ENCODE measurements at regions not wholly inside any gene's neighbourhood (a gene's known extent, or its start where the extent isn't known, plus 50 kb on each side); places are given as distances from the start of the nearest gene placed in this dataset.
"Not testable (repeated sequence)": the region's sequence is repeated elsewhere in the genome, so short reads cannot be mapped to it uniquely, and the experiment has no call there.

- no peak overlapping the region for H3K27ac ChIP-seq (ENCODE audit: low read depth, low read length)
- H3K9me2 ChIP-seq (replicated peaks; ENCODE audit: insufficient read depth, low read length): no peaks in the 10 kb centered on the region
- no peaks in the 10 kb centered on the region for H3K79me2 ChIP-seq (ENCODE audit: insufficient read depth, low read length)
- no peak overlapping the region for H3K9ac ChIP-seq (ENCODE audit: low read length)
- H3K36me3 ChIP-seq (ENCODE audit: low read length): no peaks in the 10 kb centered on the region
- H3K27me3 ChIP-seq (ENCODE audit: low read length): no peaks in the 10 kb centered on the region
- no peaks in the 10 kb centered on the region for H3F3A ChIP-seq (ENCODE audit: insufficient read depth)
- no peak for TF ChIP-seq EZH2phosphoT487 (conservative IDR thresholded peaks at IDR 0.05; ENCODE audit: low read length)
- H3K4me3 ChIP-seq (ENCODE audit: insufficient read depth, low read length, poor library complexity, severe bottlenecking): no peak overlapping the region
- no peak overlapping the region for H3K4me2 ChIP-seq (ENCODE audit: low read depth, low read length, poor library complexity, severe bottlenecking)
- H3K9me3 ChIP-seq (ENCODE audit: insufficient read depth, low read length): no peaks in the 10 kb centered on the region
- H2AFZ ChIP-seq (ENCODE audit: low read depth, low read length, severe bottlenecking): no peak overlapping the region
- H4K20me1 ChIP-seq (ENCODE audit: low read depth, low read length): no peaks in the 10 kb centered on the region
Measured at GRCh38 chr2:95719473-95720060, 127.8 kb downstream of the TRIM43 start.

- Histone ChIP-seq H3F3A (ENCODE audit: insufficient read depth) (no peaks in the 10 kb centered on the region), H3K4me3 (ENCODE audit: insufficient read depth, low read length, poor library complexity, severe bottlenecking) (no peak overlapping the region), H3K27ac (ENCODE audit: low read depth, low read length) (no peak overlapping the region), H2AFZ (ENCODE audit: low read depth, low read length, severe bottlenecking) (no peak overlapping the region), H3K9ac (ENCODE audit: low read length) (no peak overlapping the region), H3K9me3 (ENCODE audit: insufficient read depth, low read length) (no peaks in the 10 kb centered on the region), H3K79me2 (ENCODE audit: insufficient read depth, low read length) (no peaks in the 10 kb centered on the region), H3K4me2 (ENCODE audit: low read depth, low read length, poor library complexity, severe bottlenecking) (no peak overlapping the region), H3K27me3 (ENCODE audit: low read length) (no peaks in the 10 kb centered on the region), H3K36me3 (ENCODE audit: low read length) (no peaks in the 10 kb centered on the region), H4K20me1 (ENCODE audit: low read depth, low read length) (no peaks in the 10 kb centered on the region), H3K9me2 (replicated peaks; ENCODE audit: insufficient read depth, low read length) (no peaks in the 10 kb centered on the region)
- TF ChIP-seq CTCF (IDR thresholded peaks at IDR 0.05; ENCODE audit: insufficient read depth, low read length, poor library complexity, severe bottlenecking) (no peak), EZH2phosphoT487 (conservative IDR thresholded peaks at IDR 0.05; ENCODE audit: low read length) (no peak)
Measured at GRCh38 chr2:95721726-95722125, 129.9 kb downstream of the TRIM43 start.

DNA sequence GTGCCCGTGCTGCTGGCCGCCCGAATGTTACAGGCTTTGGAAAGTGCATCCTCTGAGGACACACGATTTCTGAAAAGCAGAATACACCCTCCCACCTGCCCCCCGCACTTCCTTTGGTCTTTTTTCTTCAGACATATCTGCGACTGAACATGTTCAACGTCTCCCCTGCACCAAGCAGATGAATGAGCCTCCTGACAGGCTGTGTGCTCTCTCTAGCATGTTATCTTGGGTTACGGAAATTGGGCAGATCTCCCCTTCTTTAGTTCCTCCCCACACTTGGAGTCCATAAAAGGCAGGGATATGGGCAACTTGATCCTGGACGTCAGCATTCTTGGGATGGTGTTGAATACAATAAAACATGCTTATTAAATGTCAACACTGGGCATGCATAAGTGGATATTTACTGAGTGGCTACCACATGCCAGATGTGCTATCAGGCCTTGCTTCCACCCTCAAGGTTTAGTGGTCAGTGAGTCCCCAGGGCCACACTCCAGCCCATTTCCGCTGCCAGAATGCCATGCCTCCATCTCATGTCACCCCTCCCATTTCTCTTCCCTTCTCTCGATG, 130.4 kb downstream of the TRIM43 start:
- H3K36me3 ChIP-seq (ENCODE audit: low read length): no peaks in the 10 kb centered on the region
- no peak overlapping the region for H3K4me2 ChIP-seq (ENCODE audit: low read depth, low read length, poor library complexity, severe bottlenecking)
- H3K4me3 ChIP-seq (ENCODE audit: insufficient read depth, low read length, poor library complexity, severe bottlenecking): no peak overlapping the region
- H3K9me2 ChIP-seq (replicated peaks; ENCODE audit: insufficient read depth, low read length): no peaks in the 10 kb centered on the region
- no peak overlapping the region for H3K27ac ChIP-seq (ENCODE audit: low read depth, low read length)
- H2AFZ ChIP-seq (ENCODE audit: low read depth, low read length, severe bottlenecking): no peak overlapping the region
- no peak for TF ChIP-seq EZH2phosphoT487 (conservative IDR thresholded peaks at IDR 0.05; ENCODE audit: low read length)
- TF ChIP-seq CTCF (IDR thresholded peaks at IDR 0.05; ENCODE audit: insufficient read depth, low read length, poor library complexity, severe bottlenecking): no peak
- H3K9ac ChIP-seq (ENCODE audit: low read length): no peak overlapping the region
- no peaks in the 10 kb centered on the region for H3F3A ChIP-seq (ENCODE audit: insufficient read depth)
- H4K20me1 ChIP-seq (ENCODE audit: low read depth, low read length): no peaks in the 10 kb centered on the region
- H3K27me3 ChIP-seq (ENCODE audit: low read length): no peaks in the 10 kb centered on the region
- no peaks in the 10 kb centered on the region for H3K79me2 ChIP-seq (ENCODE audit: insufficient read depth, low read length)
- no peaks in the 10 kb centered on the region for H3K9me3 ChIP-seq (ENCODE audit: insufficient read depth, low read length)

- not testable (repeated sequence) for H3K27me3 ChIP-seq (ENCODE audit: low read length); H3F3A ChIP-seq (ENCODE audit: insufficient read depth); H3K9ac ChIP-seq (ENCODE audit: low read length); H3K79me2 ChIP-seq (ENCODE audit: insufficient read depth, low read length); H2AFZ ChIP-seq (ENCODE audit: low read depth, low read length, severe bottlenecking); H3K9me2 ChIP-seq (replicated peaks; ENCODE audit: insufficient read depth, low read length); H4K20me1 ChIP-seq (ENCODE audit: low read depth, low read length); H3K27ac ChIP-seq (ENCODE audit: low read depth, low read length); H3K4me2 ChIP-seq (ENCODE audit: low read depth, low read length, poor library complexity, severe bottlenecking); H3K4me3 ChIP-seq (ENCODE audit: insufficient read depth, low read length, poor library complexity, severe bottlenecking); H3K9me3 ChIP-seq (ENCODE audit: insufficient read depth, low read length); H3K36me3 ChIP-seq (ENCODE audit: low read length)
Measured at GRCh38 chr2:95723627-95724210, 131.9 kb downstream of the TRIM43 start.

- not testable (repeated sequence) for H3K79me2 ChIP-seq (ENCODE audit: insufficient read depth, low read length); H3K36me3 ChIP-seq (ENCODE audit: low read length); H3K4me2 ChIP-seq (ENCODE audit: low read depth, low read length, poor library complexity, severe bottlenecking); H4K20me1 ChIP-seq (ENCODE audit: low read depth, low read length); H3K27me3 ChIP-seq (ENCODE audit: low read length); H3K27ac ChIP-seq (ENCODE audit: low read depth, low read length); H2AFZ ChIP-seq (ENCODE audit: low read depth, low read length, severe bottlenecking); H3K9ac ChIP-seq (ENCODE audit: low read length); H3K4me3 ChIP-seq (ENCODE audit: insufficient read depth, low read length, poor library complexity, severe bottlenecking); H3K9me2 ChIP-seq (replicated peaks; ENCODE audit: insufficient read depth, low read length); H3K9me3 ChIP-seq (ENCODE audit: insufficient read depth, low read length); H3F3A ChIP-seq (ENCODE audit: insufficient read depth)
Measured at GRCh38 chr2:95725191-95725590, 133.4 kb downstream of the TRIM43 start.

DNA sequence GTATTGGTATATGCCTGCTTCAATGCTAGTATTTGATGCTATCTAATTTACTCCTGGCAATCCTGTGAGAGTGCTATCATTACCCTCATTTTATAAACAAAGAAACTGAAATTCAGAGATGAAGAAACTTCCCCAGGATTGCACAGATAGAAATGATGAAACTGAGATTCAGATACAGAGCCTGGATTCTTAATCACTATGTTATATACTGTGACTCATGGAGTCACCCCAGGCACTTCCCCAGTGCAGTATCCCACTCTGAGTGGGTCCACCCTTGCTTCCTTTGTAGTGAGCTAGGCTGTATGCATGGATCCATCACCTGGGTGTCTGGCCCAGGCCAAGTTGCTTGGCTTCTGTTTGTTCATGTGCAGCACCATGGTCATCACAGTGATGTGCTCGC, 133.9 kb downstream of the TRIM43 start:
- not testable (repeated sequence) for H3K36me3 ChIP-seq (ENCODE audit: low read length); H3K79me2 ChIP-seq (ENCODE audit: insufficient read depth, low read length); H3K9ac ChIP-seq (ENCODE audit: low read length); H3K4me3 ChIP-seq (ENCODE audit: insufficient read depth, low read length, poor library complexity, severe bottlenecking); H3K4me2 ChIP-seq (ENCODE audit: low read depth, low read length, poor library complexity, severe bottlenecking); H3K27ac ChIP-seq (ENCODE audit: low read depth, low read length); H3K9me2 ChIP-seq (replicated peaks; ENCODE audit: insufficient read depth, low read length); H4K20me1 ChIP-seq (ENCODE audit: low read depth, low read length); H3K9me3 ChIP-seq (ENCODE audit: insufficient read depth, low read length); H3F3A ChIP-seq (ENCODE audit: insufficient read depth); H2AFZ ChIP-seq (ENCODE audit: low read depth, low read length, severe bottlenecking); H3K27me3 ChIP-seq (ENCODE audit: low read length)
